Fibroblast of skin of left quadriceps (primary cell): ENCODE measurements at regions not wholly inside any gene's neighbourhood (a gene's known extent, or its start where the extent isn't known, plus 50 kb on each side); places are given as distances from the start of the nearest gene placed in this dataset.

Experiments used
- DNase-seq, 2 experiments: peaks; one replicate each; pipeline ENCODE4 v3.0.0-alpha.2; 2013; ENCODE audit warnings: low read depth in 2 of 2

GRCh38 chr5:4716781-4717180 is 423.3 kb upstream of the ADAMTS16 start:
- DNase-seq, result no peak

- DNase-seq, result no peak
Measured at GRCh38 chr5:4717446-4717845, 422.7 kb upstream of the ADAMTS16 start.

GRCh38 chr5:4720831-4721230 is 419.3 kb upstream of the ADAMTS16 start:
- DNase-seq, result peak; percentile 22 to 27

- DNase-seq, result no peak
Measured at GRCh38 chr5:4722886-4723285, 417.2 kb upstream of the ADAMTS16 start.

- no peak for DNase-seq
Measured at GRCh38 chr5:4725594-4725993, 414.5 kb upstream of the ADAMTS16 start.

- DNase-seq, result no peak
Measured at GRCh38 chr5:4730279-4730678, 409.9 kb upstream of the ADAMTS16 start.

- DNase-seq, result no peak
Measured at GRCh38 chr5:4734348-4734747, 405.8 kb upstream of the ADAMTS16 start.

- DNase-seq, result no peak
Measured at GRCh38 chr5:4735261-4735660, 404.9 kb upstream of the ADAMTS16 start.

- no peak for DNase-seq
Measured at GRCh38 chr5:4737868-4738267, 402.3 kb upstream of the ADAMTS16 start.

- DNase-seq, result no peak
Measured at GRCh38 chr5:4738298-4738697, 401.8 kb upstream of the ADAMTS16 start.

GRCh38 chr5:4740156-4740555 is 400.0 kb upstream of the ADAMTS16 start:
- DNase-seq, result no peak

GRCh38 chr5:4758550-4758949 is 381.6 kb upstream of the ADAMTS16 start:
- no peak for DNase-seq

- no peak for DNase-seq
Measured at GRCh38 chr5:4758996-4759395, 381.1 kb upstream of the ADAMTS16 start.

- DNase-seq, result no peak
Measured at GRCh38 chr5:4762316-4762715, 377.8 kb upstream of the ADAMTS16 start.

GRCh38 chr5:4765411-4765810 is 374.7 kb upstream of the ADAMTS16 start:
- DNase-seq, result no peak

- DNase-seq, result no peak
Measured at GRCh38 chr5:4766101-4766500, 374.0 kb upstream of the ADAMTS16 start.

GRCh38 chr5:4772591-4772990 is 367.5 kb upstream of the ADAMTS16 start:
- DNase-seq, result no peak

- DNase-seq, result no peak
Measured at GRCh38 chr5:4773827-4774317, 366.3 kb upstream of the ADAMTS16 start.

- DNase-seq, result no peak
Measured at GRCh38 chr5:4777435-4777834, 362.7 kb upstream of the ADAMTS16 start.

GRCh38 chr5:4780633-4781032 is 359.5 kb upstream of the ADAMTS16 start:
- DNase-seq, result no peak

GRCh38 chr5:4781299-4781698 is 358.8 kb upstream of the ADAMTS16 start:
- no peak for DNase-seq

- DNase-seq, result no peak
Measured at GRCh38 chr5:4785971-4786370, 354.2 kb upstream of the ADAMTS16 start.

- no peak for DNase-seq
Measured at GRCh38 chr5:4797445-4797844, 342.7 kb upstream of the ADAMTS16 start.

GRCh38 chr5:4802044-4802443 is 338.1 kb upstream of the ADAMTS16 start:
- DNase-seq, result peak; percentile 25 to 36
